Activated T-helper 17 cell treated with anti-CD3 and anti-CD28 coated beads, Interleukin-2, amount 50 U/mL, for 72 hours (primary cell): ENCODE measurements at regions not wholly inside any gene's neighbourhood (a gene's known extent, or its start where the extent isn't known, plus 50 kb on each side); places are given as distances from the start of the nearest gene placed in this dataset.
"Not testable (repeated sequence)": the region's sequence is repeated elsewhere in the genome, so short reads cannot be mapped to it uniquely, and the experiment has no call there.

ENCODE experiments used
- ATAC-seq: fragments of 150-1000 bp; cut with Tn5 transposase; replicated peaks from 2 replicates; pipeline ENCODE4 v1.10.0; 2021; ENCODE audit warnings: mild to moderate bottlenecking, moderate library complexity
- H3K27ac Mint-ChIP-seq: one replicate; pipeline ENCODE4 v1.8.0; 2022; ENCODE audit warnings: mixed read lengths
- H3K27me3 Mint-ChIP-seq: one replicate; pipeline ENCODE4 v1.8.0; 2022; ENCODE audit warnings: mixed read lengths
- H3K36me3 Mint-ChIP-seq: one replicate; pipeline ENCODE4 v1.8.0; 2022; ENCODE audit warnings: low read depth, mild to moderate bottlenecking, mixed read lengths
- H3K4me1 Mint-ChIP-seq: one replicate; pipeline ENCODE4 v1.8.0; 2022; ENCODE audit warnings: mixed read lengths
- H3K4me3 Mint-ChIP-seq: one replicate; pipeline ENCODE4 v1.8.0; 2022; ENCODE audit warnings: mild to moderate bottlenecking, mixed read lengths
- H3K9me3 Mint-ChIP-seq: one replicate; pipeline ENCODE4 v1.8.0; 2022; ENCODE audit warnings: mixed read lengths

GRCh38 chr14:30369502-30370180, 189.3 kb upstream of the G2E3 start:
- H3K4me3 Mint-ChIP-seq: no peak overlapping the region
- no peaks in the 10 kb centered on the region for H3K36me3 Mint-ChIP-seq
- ATAC-seq: no peak
- no peak overlapping the region for H3K27ac Mint-ChIP-seq
- H3K9me3 Mint-ChIP-seq: no peaks in the 10 kb centered on the region
- peaks cover 13% of the 10 kb centered on the region for H3K27me3 Mint-ChIP-seq
- H3K4me1 Mint-ChIP-seq: no peaks in the 10 kb centered on the region

GRCh38 chr14:30373053-30373452, 185.9 kb upstream of the G2E3 start:
- no peaks in the 10 kb centered on the region for H3K36me3 Mint-ChIP-seq
- no peak overlapping the region for H3K4me3 Mint-ChIP-seq
- H3K27ac Mint-ChIP-seq: no peak overlapping the region
- H3K4me1 Mint-ChIP-seq: no peaks in the 10 kb centered on the region
- no peak for ATAC-seq
- peaks cover 17% of the 10 kb centered on the region for H3K27me3 Mint-ChIP-seq
- H3K9me3 Mint-ChIP-seq: no peaks in the 10 kb centered on the region

- H3K4me1 Mint-ChIP-seq: no peaks in the 10 kb centered on the region
- no peak overlapping the region for H3K4me3 Mint-ChIP-seq
- H3K9me3 Mint-ChIP-seq: no peaks in the 10 kb centered on the region
- no peak for ATAC-seq
- H3K36me3 Mint-ChIP-seq: no peaks in the 10 kb centered on the region
- peaks cover 20% of the 10 kb centered on the region for H3K27me3 Mint-ChIP-seq
- H3K27ac Mint-ChIP-seq: no peak overlapping the region
Measured at GRCh38 chr14:30373526-30373925, 185.4 kb upstream of the G2E3 start.

GRCh38 chr14:30375296-30375892, 183.6 kb upstream of the G2E3 start:
- Mint-ChIP-seq H3K36me3 (no peaks in the 10 kb centered on the region), H3K27ac (no peak overlapping the region), H3K4me1 (no peaks in the 10 kb centered on the region), H3K27me3 (peaks cover 25% of the 10 kb centered on the region), H3K4me3 (no peak overlapping the region), H3K9me3 (no peaks in the 10 kb centered on the region)
- peak; percentile 92 for ATAC-seq

- H3K27ac Mint-ChIP-seq: no peak overlapping the region
Measured at GRCh38 chr14:30381861-30382480, 177.0 kb upstream of the G2E3 start.

GRCh38 chr14:30385925-30386324, 173.0 kb upstream of the G2E3 start:
- no peaks in the 10 kb centered on the region for H3K9me3 Mint-ChIP-seq
- H3K4me3 Mint-ChIP-seq: no peak overlapping the region
- ATAC-seq: no peak
- H3K27ac Mint-ChIP-seq: no peak overlapping the region
- no peaks in the 10 kb centered on the region for H3K36me3 Mint-ChIP-seq
- H3K4me1 Mint-ChIP-seq: no peaks in the 10 kb centered on the region
- peaks cover 18% of the 10 kb centered on the region for H3K27me3 Mint-ChIP-seq

More at GRCh38 chr14:30381861-30382480, 177.0 kb upstream of the G2E3 start:
- Mint-ChIP-seq H3K36me3 (no peaks in the 10 kb centered on the region), H3K4me1 (no peaks in the 10 kb centered on the region), H3K9me3 (no peaks in the 10 kb centered on the region), H3K4me3 (no peak overlapping the region), H3K27me3 (peaks cover 34% of the 10 kb centered on the region)
- ATAC-seq: no peak

GRCh38 chr14:30387871-30388270, 171.1 kb upstream of the G2E3 start:
- no peak overlapping the region for H3K27ac Mint-ChIP-seq
- no peak for ATAC-seq
- H3K36me3 Mint-ChIP-seq: no peaks in the 10 kb centered on the region
- H3K27me3 Mint-ChIP-seq: peaks cover 18% of the 10 kb centered on the region
- H3K4me1 Mint-ChIP-seq: no peaks in the 10 kb centered on the region
- no peak overlapping the region for H3K4me3 Mint-ChIP-seq
- H3K9me3 Mint-ChIP-seq: no peaks in the 10 kb centered on the region

- Mint-ChIP-seq H3K4me1 (no peaks in the 10 kb centered on the region), H3K4me3 (no peak overlapping the region), H3K9me3 (no peaks in the 10 kb centered on the region), H3K36me3 (no peaks in the 10 kb centered on the region), H3K27me3 (peaks cover 8% of the 10 kb centered on the region), H3K27ac (peak overlapping the region; percentile 69)
- ATAC-seq: peak; percentile 64
Measured at GRCh38 chr14:30389134-30389876, 169.7 kb upstream of the G2E3 start.

GRCh38 chr14:30389877-30390385, 169.0 kb upstream of the G2E3 start:
- Mint-ChIP-seq H3K27ac (peak overlapping the region; percentile 69), H3K4me1 (no peaks in the 10 kb centered on the region), H3K27me3 (peaks cover 3% of the 10 kb centered on the region), H3K9me3 (no peaks in the 10 kb centered on the region), H3K36me3 (no peaks in the 10 kb centered on the region), H3K4me3 (no peak overlapping the region)
- ATAC-seq: no peak

GRCh38 chr14:30395065-30395464, 163.9 kb upstream of the G2E3 start:
- no peak overlapping the region for H3K27ac Mint-ChIP-seq
- H3K4me1 Mint-ChIP-seq: no peaks in the 10 kb centered on the region
- peaks cover 6% of the 10 kb centered on the region for H3K27me3 Mint-ChIP-seq
- no peaks in the 10 kb centered on the region for H3K9me3 Mint-ChIP-seq
- no peak for ATAC-seq
- no peaks in the 10 kb centered on the region for H3K36me3 Mint-ChIP-seq
- no peak overlapping the region for H3K4me3 Mint-ChIP-seq

- Mint-ChIP-seq H3K27me3 (no peaks in the 10 kb centered on the region), H3K36me3 (no peaks in the 10 kb centered on the region), H3K27ac (no peak overlapping the region), H3K9me3 (no peaks in the 10 kb centered on the region), H3K4me1 (no peaks in the 10 kb centered on the region), H3K4me3 (no peak overlapping the region)
- no peak for ATAC-seq
Measured at GRCh38 chr14:30402846-30403245, 156.1 kb upstream of the G2E3 start.

GRCh38 chr14:30403791-30404190, 155.2 kb upstream of the G2E3 start:
- ATAC-seq: no peak

GRCh38 chr14:30409508-30410015, 149.4 kb upstream of the G2E3 start:
- H3K36me3 Mint-ChIP-seq, H3K27me3 Mint-ChIP-seq, H3K4me1 Mint-ChIP-seq, H3K9me3 Mint-ChIP-seq, ATAC-seq, H3K4me3 Mint-ChIP-seq, H3K27ac Mint-ChIP-seq: not testable (repeated sequence)

More at GRCh38 chr14:30403791-30404190, 155.2 kb upstream of the G2E3 start:
- H3K27ac Mint-ChIP-seq: no peak overlapping the region
- H3K36me3 Mint-ChIP-seq: no peaks in the 10 kb centered on the region
- H3K4me1 Mint-ChIP-seq: no peaks in the 10 kb centered on the region
- peaks cover 1% of the 10 kb centered on the region for H3K27me3 Mint-ChIP-seq
- H3K4me3 Mint-ChIP-seq: no peak overlapping the region
- no peaks in the 10 kb centered on the region for H3K9me3 Mint-ChIP-seq

GRCh38 chr14:30410986-30411385, 148.0 kb upstream of the G2E3 start:
- H3K4me3 Mint-ChIP-seq: no peak overlapping the region
- ATAC-seq: no peak
- H3K36me3 Mint-ChIP-seq: no peaks in the 10 kb centered on the region
- H3K27me3 Mint-ChIP-seq: peaks cover 9% of the 10 kb centered on the region
- no peak overlapping the region for H3K27ac Mint-ChIP-seq
- H3K9me3 Mint-ChIP-seq: peaks cover 7% of the 10 kb centered on the region
- H3K4me1 Mint-ChIP-seq: no peaks in the 10 kb centered on the region
